GM10266 (cell line): ENCODE measurements at regions not wholly inside any gene's neighbourhood (a gene's known extent, or its start where the extent isn't known, plus 50 kb on each side); places are given as distances from the start of the nearest gene placed in this dataset.

Source experiments
- DNase-seq: peaks from one replicate; pipeline ENCODE4 v3.0.0; 2012; ENCODE audit errors: extremely low spot score
- CTCF ChIP-seq: IDR thresholded peaks from 2 replicates; pipeline ENCODE4 v1.5.1; 2012; ENCODE audit warnings: mild to moderate bottlenecking, low read depth; ENCODE audit not compliant: control insufficient read depth, insufficient read depth; ENCODE audit errors: missing control alignments

- TF ChIP-seq CTCF: no peak
- DNase-seq: no peak
Observed at GRCh38 chr13:23129331-23129730, 51.4 kb upstream of the SGCG start.
